Neural cell (in vitro differentiated cells): ENCODE measurements at regions not wholly inside any gene's neighbourhood (a gene's known extent, or its start where the extent isn't known, plus 50 kb on each side); places are given as distances from the start of the nearest gene placed in this dataset.

Experiments used
- H2AFZ ChIP-seq: fragments of 200-600, 300-800 bp; sonication (generic), shearing (Covaris generic); 2 replicates; pipeline ENCODE4 v1.6.0; 2014; ENCODE audit warnings: low read depth, mild to moderate bottlenecking, antibody characterized with exemption, low read length, moderate library complexity
- H3F3A ChIP-seq: fragments of 200-600 bp; shearing (Covaris generic); 2 replicates; pipeline ENCODE4 v1.6.1; 2016; ENCODE audit warnings: mild to moderate bottlenecking, moderate library complexity, mixed read lengths, antibody characterized with exemption, low read length; ENCODE audit not compliant: insufficient read depth, poor library complexity, severe bottlenecking
- H3K27ac ChIP-seq: fragments of 200-600, 300-800 bp; sonication (generic), shearing (Covaris generic); 2 replicates; pipeline ENCODE4 v1.5.1; 2014; ENCODE audit warnings: mild to moderate bottlenecking, low read length, moderate library complexity
- H3K27me3 ChIP-seq: fragments of 300-800, 200-600 bp; sonication (generic), shearing (Covaris generic); 2 replicates; pipeline ENCODE4 v1.6.0; 2014; ENCODE audit warnings: mild to moderate bottlenecking, low read depth, low read length, moderate library complexity; ENCODE audit not compliant: insufficient read depth
- H3K36me3 ChIP-seq: fragments of 300-800, 200-600 bp; sonication (generic), shearing (Covaris generic); 2 replicates; pipeline ENCODE4 v1.5.1; 2014; ENCODE audit warnings: mild to moderate bottlenecking, antibody characterized with exemption, low read length, moderate library complexity; ENCODE audit not compliant: insufficient read depth
- H3K4me2 ChIP-seq: fragments of 300-800, 200-600 bp; sonication (generic), shearing (Covaris generic); 2 replicates; pipeline ENCODE4 v1.6.0; 2014; ENCODE audit warnings: mild to moderate bottlenecking, low read length
- H3K4me3 ChIP-seq: fragments of 300-800, 200-600 bp; sonication (generic), shearing (Covaris generic); 2 replicates; pipeline ENCODE4 v1.5.1; 2014; ENCODE audit warnings: mild to moderate bottlenecking, low read length, moderate library complexity
- H3K79me2 ChIP-seq: fragments of 200-600 bp; shearing (Covaris generic); replicated peaks from 2 replicates; pipeline ENCODE4 v1.6.0; 2014; ENCODE audit warnings: mild to moderate bottlenecking, low read length, moderate library complexity; ENCODE audit not compliant: insufficient read depth
- H3K9ac ChIP-seq: fragments of 300-800, 200-600 bp; sonication (generic), shearing (Covaris generic); 2 replicates; pipeline ENCODE4 v1.6.1; 2016; ENCODE audit warnings: mild to moderate bottlenecking, low read length, mixed read lengths
- H3K9me2 ChIP-seq: fragments of 200-600 bp; shearing (Covaris generic); 2 replicates; pipeline ENCODE4 v1.6.1; 2016; ENCODE audit warnings: mild to moderate bottlenecking, low read length, mixed read lengths; ENCODE audit not compliant: insufficient read depth
- H3K9me3 ChIP-seq: fragments of 200-600, 300-800 bp; sonication (generic), shearing (Covaris generic); 2 replicates; pipeline ENCODE4 v1.6.1; 2016; ENCODE audit warnings: mild to moderate bottlenecking, mixed run types, low read length, moderate library complexity, mixed read lengths
- H4K20me1 ChIP-seq: fragments of 200-600 bp; shearing (Covaris generic); 2 replicates; pipeline ENCODE4 v1.6.1; 2016; ENCODE audit warnings: mild to moderate bottlenecking, mixed run types; ENCODE audit not compliant: insufficient read depth
- CTCF ChIP-seq: fragments of 450-650 bp; IDR thresholded peaks from 2 replicates; pipeline ENCODE4 v1.5.1; 2014; ENCODE audit warnings: antibody characterized with exemption, mild to moderate bottlenecking, moderate library complexity; ENCODE audit not compliant: poor library complexity, severe bottlenecking
- EP300 ChIP-seq: fragments of 450-650 bp; conservative IDR thresholded peaks from 2 replicates; pipeline ENCODE4 v1.6.1; 2014; ENCODE audit warnings: antibody characterized with exemption, mild to moderate bottlenecking, moderate library complexity; ENCODE audit not compliant: poor library complexity, severe bottlenecking
- EZH2 ChIP-seq: fragments of 200-600, 300-800 bp; shearing (Covaris generic), sonication (generic); IDR thresholded peaks from 2 replicates; pipeline ENCODE4 v1.6.1; 2014; ENCODE audit warnings: antibody characterized with exemption, low read length, borderline replicate concordance, mild to moderate bottlenecking; ENCODE audit not compliant: insufficient read depth, poor library complexity, severe bottlenecking
- MXI1 ChIP-seq: fragments of 450-650 bp; conservative IDR thresholded peaks from 2 replicates; pipeline ENCODE4 v1.6.1; 2014; ENCODE audit warnings: antibody characterized with exemption, mild to moderate bottlenecking; ENCODE audit not compliant: poor library complexity, severe bottlenecking
- POLR2AphosphoS5 ChIP-seq: IDR thresholded peaks from 2 replicates; pipeline ENCODE4 v1.6.1; 2012
- RAD21 ChIP-seq: fragments of 450-650 bp; conservative IDR thresholded peaks from 2 replicates; pipeline ENCODE4 v1.6.1; 2014; ENCODE audit warnings: antibody characterized with exemption, mild to moderate bottlenecking, moderate library complexity
- REST ChIP-seq: IDR thresholded peaks from 2 replicates; pipeline ENCODE4 v1.6.1; 2012; ENCODE audit warnings: borderline replicate concordance
- SMC3 ChIP-seq: fragments of 450-650 bp; conservative IDR thresholded peaks from 2 replicates; pipeline ENCODE4 v1.6.1; 2014; ENCODE audit warnings: antibody characterized with exemption, mild to moderate bottlenecking, moderate library complexity; ENCODE audit not compliant: poor library complexity
- TAF1 ChIP-seq: IDR thresholded peaks from 2 replicates; pipeline ENCODE4 v1.6.1; 2012; ENCODE audit warnings: low read depth

GRCh38 chr2:21372654-21373053, 248.9 kb downstream of the TDRD15 start:
- Histone ChIP-seq H3K79me2 (no peaks in the 10 kb centered on the region), H2AFZ (no peak overlapping the region), H3K36me3 (no peaks in the 10 kb centered on the region), H3K4me2 (no peak overlapping the region), H4K20me1 (no peaks in the 10 kb centered on the region), H3F3A (no peaks in the 10 kb centered on the region), H3K9me3 (no peaks in the 10 kb centered on the region), H3K27ac (no peak overlapping the region), H3K4me3 (no peak overlapping the region), H3K27me3 (no peaks in the 10 kb centered on the region), H3K9ac (no peak overlapping the region), H3K9me2 (no peaks in the 10 kb centered on the region)
- TF ChIP-seq POLR2AphosphoS5 (no peak), MXI1 (no peak), EZH2 (no peak), EP300 (no peak), TAF1 (no peak), RAD21 (peak; percentile 29), SMC3 (peak; percentile 35), REST (no peak), CTCF (no peak)

- no peak for TF ChIP-seq EZH2
- TF ChIP-seq SMC3, result no peak
- TF ChIP-seq TAF1, result no peak
- no peak for TF ChIP-seq POLR2AphosphoS5
- Histone ChIP-seq H3K4me3 (no peak overlapping the region), H2AFZ (no peak overlapping the region), H3F3A (no peaks in the 10 kb centered on the region), H4K20me1 (no peaks in the 10 kb centered on the region), H3K9ac (no peak overlapping the region), H3K9me3 (no peaks in the 10 kb centered on the region), H3K27me3 (no peaks in the 10 kb centered on the region), H3K4me2 (no peak overlapping the region), H3K9me2 (no peaks in the 10 kb centered on the region), H3K27ac (no peak overlapping the region), H3K36me3 (no peaks in the 10 kb centered on the region), H3K79me2 (no peaks in the 10 kb centered on the region)
These were observed 253.1 kb downstream of the TDRD15 start for GRCh38 chr2:21376864-21377263.

GRCh38 chr2:21379140-21379539, 255.4 kb downstream of the TDRD15 start:
- Histone ChIP-seq H4K20me1 (no peaks in the 10 kb centered on the region), H3F3A (peaks cover 7% of the 10 kb centered on the region), H3K36me3 (no peaks in the 10 kb centered on the region), H2AFZ (no peak overlapping the region), H3K27me3 (no peaks in the 10 kb centered on the region), H3K4me3 (no peak overlapping the region), H3K27ac (no peak overlapping the region), H3K79me2 (no peaks in the 10 kb centered on the region), H3K9me3 (no peaks in the 10 kb centered on the region), H3K9ac (no peak overlapping the region), H3K4me2 (no peak overlapping the region), H3K9me2 (no peaks in the 10 kb centered on the region)
- TF ChIP-seq SMC3, result no peak
- TF ChIP-seq REST, result no peak
- no peak for TF ChIP-seq RAD21
- no peak for TF ChIP-seq CTCF
- TF ChIP-seq EZH2, result no peak
- no peak for TF ChIP-seq MXI1
- TF ChIP-seq EP300, result no peak
- no peak for TF ChIP-seq POLR2AphosphoS5
- TF ChIP-seq TAF1, result no peak
